ENCODE measurements at regions not wholly inside any gene's neighbourhood (a gene's known extent, or its start where the extent isn't known, plus 50 kb on each side); places are given as distances from the start of the nearest gene placed in this dataset.
"Not testable (repeated sequence)": the region's sequence is repeated elsewhere in the genome, so short reads cannot be mapped to it uniquely, and the experiment has no call there.

- DNase-seq (ENCODE audit: low spot score), result no peak
These were observed 407.6 kb upstream of the SPHKAP start for GRCh38 chr2:228589115-228589514.

GRCh38 chr2:228581731-228582130, 400.2 kb upstream of the SPHKAP start:
- no peak for DNase-seq (ENCODE audit: low spot score)

GRCh38 chr2:228575897-228576296, 394.4 kb upstream of the SPHKAP start:
- DNase-seq (ENCODE audit: low spot score), result no peak

- DNase-seq (ENCODE audit: low spot score), result not testable (repeated sequence)
These were observed 386.8 kb upstream of the SPHKAP start for GRCh38 chr2:228568275-228568674.

- DNase-seq (ENCODE audit: low spot score), result no peak
These were observed 380.3 kb upstream of the SPHKAP start for GRCh38 chr2:228561816-228562215.

GRCh38 chr2:228559774-228560415, 378.4 kb upstream of the SPHKAP start:
- DNase-seq (ENCODE audit: low spot score), result no peak

- DNase-seq (ENCODE audit: low spot score), result no peak
These were observed 375.2 kb upstream of the SPHKAP start for GRCh38 chr2:228556717-228557116.

- DNase-seq (ENCODE audit: low spot score), result no peak
These were observed 368.0 kb upstream of the SPHKAP start for GRCh38 chr2:228549441-228550007.

GRCh38 chr2:228548230-228548629, 366.7 kb upstream of the SPHKAP start:
- DNase-seq (ENCODE audit: low spot score), result no peak

GRCh38 chr2:228545748-228546145, 364.3 kb upstream of the SPHKAP start:
- no peak for DNase-seq (ENCODE audit: low spot score)

- DNase-seq (ENCODE audit: low spot score), result no peak
These were observed 363.7 kb upstream of the SPHKAP start for GRCh38 chr2:228545041-228545747.

- DNase-seq (ENCODE audit: low spot score), result no peak
These were observed 361.6 kb upstream of the SPHKAP start for GRCh38 chr2:228543117-228543516.

- no peak for DNase-seq (ENCODE audit: low spot score)
These were observed 360.8 kb upstream of the SPHKAP start for GRCh38 chr2:228542277-228542676.

GRCh38 chr2:228541789-228542188, 360.3 kb upstream of the SPHKAP start:
- no peak for DNase-seq (ENCODE audit: low spot score)

- no peak for DNase-seq (ENCODE audit: low spot score)
These were observed 359.5 kb upstream of the SPHKAP start for GRCh38 chr2:228540976-228541375.

GRCh38 chr2:228535396-228535795, 353.9 kb upstream of the SPHKAP start:
- no peak for DNase-seq (ENCODE audit: low spot score)

- no peak for DNase-seq (ENCODE audit: low spot score)
These were observed 351.7 kb upstream of the SPHKAP start for GRCh38 chr2:228533156-228533555.

GRCh38 chr2:228532233-228532632, 350.7 kb upstream of the SPHKAP start:
- no peak for DNase-seq (ENCODE audit: low spot score)

- DNase-seq (ENCODE audit: low spot score), result no peak
These were observed 345.9 kb upstream of the SPHKAP start for GRCh38 chr2:228527197-228527881.

GRCh38 chr2:228526687-228527086, 345.2 kb upstream of the SPHKAP start:
- DNase-seq (ENCODE audit: low spot score), result no peak

- no peak for DNase-seq (ENCODE audit: low spot score)
These were observed 341.5 kb upstream of the SPHKAP start for GRCh38 chr2:228522977-228523376.

- DNase-seq (ENCODE audit: low spot score), result no peak
These were observed 340.8 kb upstream of the SPHKAP start for GRCh38 chr2:228522276-228522675.

- DNase-seq (ENCODE audit: low spot score), result no peak
These were observed 338.1 kb upstream of the SPHKAP start for GRCh38 chr2:228519561-228519960.

Data from ecto neural progenitor cell (in vitro differentiated cells).